ENCODE measurements at regions not wholly inside any gene's neighbourhood (a gene's known extent, or its start where the extent isn't known, plus 50 kb on each side); places are given as distances from the start of the nearest gene placed in this dataset.

DNA sequence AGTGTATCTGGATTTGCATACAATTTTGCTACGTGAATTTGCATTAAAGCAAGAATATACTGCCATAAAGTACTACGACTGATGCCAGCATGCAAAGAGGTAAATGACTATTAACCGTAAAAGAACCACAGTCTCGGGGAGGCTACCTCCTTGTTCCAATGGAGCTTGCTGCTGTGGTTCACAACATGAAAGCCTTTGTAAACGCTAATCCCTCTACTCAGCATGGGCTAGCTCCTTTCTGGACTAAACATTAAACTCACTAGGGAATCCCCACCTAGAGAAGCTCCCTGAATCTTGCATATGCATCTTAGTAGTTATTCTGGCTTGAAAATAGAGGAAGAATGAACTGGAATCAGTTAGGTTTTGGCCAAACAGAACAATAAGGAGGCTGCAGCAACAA is 60.5 kb upstream of the ARHGAP32 start:
- FAIRE-seq, result no peak
- POLR2A ChIA-PET, result no interaction called here
- no peak for ATAC-seq
- CTCF ChIA-PET, result interaction anchor here (1.2 kb wide), 1 partner anchor 24 kb away, joined by 3 read pairs; no protein-coding TSS in a partner anchor
- no peak for TF ChIP-seq ZNF302 (CRISPR knock-in tag; IDR thresholded peaks at IDR 0.05)
- no peak for TF ChIP-seq NR3C1 (IDR thresholded peaks at IDR 0.05)
- H3K4me1 ChIP-seq, result peaks cover 41% of the 10 kb centered on the region
- no peaks in the 10 kb centered on the region for H3K9me3 ChIP-seq
- no peak overlapping the region for H3K4me3 ChIP-seq
- no peak overlapping the region for H3K4me2 ChIP-seq
- H3K27ac ChIP-seq, result no peak overlapping the region
- DNase-seq (ENCODE audit: low read depth in 1 of 2, low spot score in 1 of 2), result no peak
- 82% methylated on average over 5 of the region's 5 CpGs for WGBS (ENCODE audit: missing lambda C conversion rate)

DNA sequence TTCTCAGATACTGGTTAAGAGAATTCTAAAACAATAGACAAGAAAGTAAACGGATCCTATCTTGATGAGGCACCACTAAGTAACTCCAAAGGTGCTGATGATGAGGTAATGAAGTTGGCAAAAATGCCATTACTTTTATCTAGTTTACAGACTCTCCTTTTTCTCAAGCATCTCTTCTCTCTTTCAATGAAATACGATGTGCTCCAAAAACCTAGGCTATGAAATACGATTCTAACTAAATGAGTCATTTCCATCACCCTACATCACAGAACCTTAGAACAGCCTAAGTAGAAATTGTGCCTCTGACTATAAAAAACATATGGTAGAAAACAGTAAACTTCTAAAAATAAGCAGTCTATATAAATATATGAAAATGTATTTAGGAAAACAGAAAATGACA is 58.9 kb upstream of the ARHGAP32 start:
- Histone ChIP-seq H3K4me2 (peak overlapping the region; percentile 62), H3K4me1 (peaks cover 50% of the 10 kb centered on the region), H3K4me3 (no peak overlapping the region), H3K27ac (0 out of 6 replicates have a peak overlapping the region, but pooled peaks of 1 of the 2 experiments have one; percentile 46), H3K9me3 (no peaks in the 10 kb centered on the region)
- 54% methylated on average over 3 of the region's 3 CpGs for WGBS (ENCODE audit: missing lambda C conversion rate)
- TF ChIP-seq RARB (CRISPR knock-in tag; IDR thresholded peaks at IDR 0.05) (no peak), PHF8 (IDR thresholded peaks at IDR 0.05; ENCODE audit: borderline replicate concordance, low read depth) (no peak), CHD2 (IDR thresholded peaks at IDR 0.05; ENCODE audit: low read length, partially characterized antibody) (no peak), CBX2 (IDR thresholded peaks at IDR 0.05; ENCODE audit: borderline replicate concordance, low read depth) (no peak), EP300 (IDR thresholded peaks at IDR 0.05) (no peak), ZNF302 (CRISPR knock-in tag; IDR thresholded peaks at IDR 0.05) (no peak), EHF (CRISPR knock-in tag; IDR thresholded peaks at IDR 0.05) (no peak), HOXB13 (CRISPR knock-in tag; IDR thresholded peaks at IDR 0.05; ENCODE audit: low read depth) (no peak), ZC3H11A (IDR thresholded peaks at IDR 0.05) (no peak), JUNB (IDR thresholded peaks at IDR 0.05) (no peak)
- TF ChIP-seq, protein P1, sequence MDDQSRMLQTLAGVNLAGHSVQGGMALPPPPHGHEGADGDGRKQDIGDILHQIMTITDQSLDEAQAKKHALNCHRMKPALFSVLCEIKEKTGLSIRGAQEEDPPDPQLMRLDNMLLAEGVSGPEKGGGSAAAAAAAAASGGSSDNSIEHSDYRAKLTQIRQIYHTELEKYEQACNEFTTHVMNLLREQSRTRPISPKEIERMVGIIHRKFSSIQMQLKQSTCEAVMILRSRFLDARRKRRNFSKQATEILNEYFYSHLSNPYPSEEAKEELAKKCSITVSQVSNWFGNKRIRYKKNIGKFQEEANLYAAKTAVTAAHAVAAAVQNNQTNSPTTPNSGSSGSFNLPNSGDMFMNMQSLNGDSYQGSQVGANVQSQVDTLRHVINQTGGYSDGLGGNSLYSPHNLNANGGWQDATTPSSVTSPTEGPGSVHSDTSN (IDR thresholded peaks at IDR 0.05), result no peak
- CTCF ChIA-PET, result interaction anchor here (1.1 kb wide), 1 partner anchor 81 kb away, joined by 3 read pairs; no protein-coding TSS in a partner anchor
- POLR2A ChIA-PET, result no interaction called here
- DNase-seq (ENCODE audit: low read depth in 1 of 2, low spot score in 1 of 2) (no peak), ATAC-seq (no peak), FAIRE-seq (no peak)

DNA sequence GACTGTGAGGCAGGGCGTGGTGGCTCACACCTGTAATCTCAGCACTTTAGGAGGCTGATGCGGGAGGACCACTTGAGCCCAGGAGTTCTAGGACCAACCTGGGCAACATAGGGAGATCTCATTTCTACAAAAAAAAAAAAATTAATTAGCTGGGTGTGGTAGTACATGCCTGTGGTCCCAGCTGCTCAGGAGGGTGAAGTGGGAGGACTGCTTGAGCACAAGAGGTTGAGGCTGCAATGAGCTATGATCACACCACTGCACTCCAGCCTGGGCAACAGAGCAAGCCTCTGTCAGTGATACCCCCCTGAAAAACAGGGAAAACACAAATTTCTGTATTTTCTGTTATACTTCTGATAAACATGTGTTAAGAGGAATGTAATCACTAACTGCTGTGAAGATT is 57.8 kb upstream of the ARHGAP32 start:
- Histone ChIP-seq H3K9me3 (no peaks in the 10 kb centered on the region), H3K4me1 (peaks cover 50% of the 10 kb centered on the region), H3K4me3 (no peak overlapping the region), H3K4me2 (peak overlapping the region; percentile 62), H3K27ac (peak overlapping the region; percentile 59 to 76)
- ATAC-seq, result no peak; a peak in 1 of 6 replicates
- ChIA-PET POLR2A (no interaction called here), CTCF (interaction anchor here (1.1 kb wide), 1 partner anchor 82 kb away, joined by 3 read pairs; no protein-coding TSS in a partner anchor)
- no peak for FAIRE-seq
- DNase-seq (ENCODE audit: low read depth in 1 of 2, low spot score in 1 of 2), result no peak
- TF ChIP-seq NR3C1 (IDR thresholded peaks at IDR 0.05) (no peak), TFCP2L1 (CRISPR knock-in tag; IDR thresholded peaks at IDR 0.05) (no peak), KDM5A (IDR thresholded peaks at IDR 0.05) (no peak), SREBF2 (IDR thresholded peaks at IDR 0.05) (no peak), TP53 (CRISPR knock-in tag; IDR thresholded peaks at IDR 0.05) (no peak), POLR2AphosphoS2 (conservative IDR thresholded peaks at IDR 0.05; ENCODE audit: low read length) (no peak), RAD21 (conservative IDR thresholded peaks at IDR 0.05 in 1 of 2, IDR thresholded peaks at IDR 0.05 in 1 of 2) (no peak), HOXA7 (CRISPR knock-in tag; IDR thresholded peaks at IDR 0.05) (no peak), MYC (IDR thresholded peaks at IDR 0.05; ENCODE audit: borderline replicate concordance, low read length) (no peak), PHF8 (IDR thresholded peaks at IDR 0.05; ENCODE audit: borderline replicate concordance, low read depth) (no peak), HEYL (CRISPR knock-in tag; IDR thresholded peaks at IDR 0.05) (no peak)
- TF ChIP-seq, protein P2, sequence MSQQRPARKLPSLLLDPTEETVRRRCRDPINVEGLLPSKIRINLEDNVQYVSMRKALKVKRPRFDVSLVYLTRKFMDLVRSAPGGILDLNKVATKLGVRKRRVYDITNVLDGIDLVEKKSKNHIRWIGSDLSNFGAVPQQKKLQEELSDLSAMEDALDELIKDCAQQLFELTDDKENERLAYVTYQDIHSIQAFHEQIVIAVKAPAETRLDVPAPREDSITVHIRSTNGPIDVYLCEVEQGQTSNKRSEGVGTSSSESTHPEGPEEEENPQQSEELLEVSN (IDR thresholded peaks at IDR 0.05; ENCODE audit: borderline replicate concordance, low read depth), result no peak
- WGBS (ENCODE audit: missing lambda C conversion rate), result 92% methylated on average over 2 of the region's 2 CpGs
